SK-N-MC (cell line): ENCODE measurements at regions not wholly inside any gene's neighbourhood (a gene's known extent, or its start where the extent isn't known, plus 50 kb on each side); places are given as distances from the start of the nearest gene placed in this dataset.

Source experiments
- EZH2 ChIP-seq: fragments of 200-600 bp; sonication (generic); IDR thresholded peaks from one replicate; pipeline ENCODE4 v1.6.1; 2017; ENCODE audit warnings: antibody characterized with exemption
- POLR2AphosphoS5 ChIP-seq: IDR thresholded peaks from 2 replicates; pipeline ENCODE4 v1.6.1; 2012; ENCODE audit warnings: mild to moderate bottlenecking, low read depth, low read length, borderline replicate concordance

DNA sequence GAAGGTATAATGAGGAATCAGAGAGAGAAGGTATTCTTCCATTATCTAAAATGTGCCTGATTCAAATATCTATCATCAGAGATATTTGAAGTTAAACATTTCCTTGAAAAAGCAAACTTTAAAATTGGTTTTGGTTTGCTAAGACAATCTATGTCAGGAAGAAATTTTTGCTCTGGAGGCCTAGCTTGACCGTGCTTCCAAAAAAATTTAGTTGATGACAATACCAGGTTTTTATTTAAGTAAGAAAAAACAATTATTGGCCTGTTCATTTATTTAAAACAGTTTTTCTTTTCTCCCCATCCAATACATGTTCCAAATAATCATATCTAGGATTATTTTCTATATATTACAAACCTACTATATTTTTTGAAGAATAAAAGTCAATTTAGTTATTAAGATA lies 75.3 kb downstream of the OTOL1 start:
- TF ChIP-seq EZH2 (no peak), POLR2AphosphoS5 (no peak)
